ENCODE measurements at regions not wholly inside any gene's neighbourhood (a gene's known extent, or its start where the extent isn't known, plus 50 kb on each side); places are given as distances from the start of the nearest gene placed in this dataset.
"Not testable (repeated sequence)": the region's sequence is repeated elsewhere in the genome, so short reads cannot be mapped to it uniquely, and the experiment has no call there.

GRCh38 chr2:109047569-109047968 lies 58.5 kb upstream of the EDAR start:
- DNase-seq: not testable (repeated sequence)

- peak; percentile 56 for DNase-seq
Measured at GRCh38 chr2:109046925-109047508, 58.0 kb upstream of the EDAR start.

GRCh38 chr2:109045505-109045904 lies 56.5 kb upstream of the EDAR start:
- no peak for DNase-seq

- DNase-seq: no peak
Measured at GRCh38 chr2:109038992-109039391, 50.0 kb upstream of the EDAR start.
